Pancreas (tissue), 10 donors: ENCODE measurements at regions not wholly inside any gene's neighbourhood (a gene's known extent, or its start where the extent isn't known, plus 50 kb on each side); places are given as distances from the start of the nearest gene placed in this dataset.

Source experiments
- ATAC-seq, 4 donors: fragments of 200-7000 bp; cut with Tn5 transposase; one replicate each; pipeline versions ENCODE4 v1.8.0 to v1.9.1; 2020; ENCODE audit warnings: mild to moderate bottlenecking in 4 of 4, moderate library complexity in 4 of 4
- DNase-seq, 6 donors: peaks; one replicate each; pipeline ENCODE4 v3.0.0-alpha.2; 2020
- FAIRE-seq: peaks from 2 replicates; lab custom pipeline; 2012; peaks lifted over from hg19 to GRCh38; lab: Jason Lieb, UNC
- H3K27ac ChIP-seq, 4 donors: fragments of 200-600 bp; sonication (generic); 1 replicate in 3 of 4; 2 replicates in 1 of 4; pipeline versions ENCODE4 v1.5.0 to v1.8.0; 2020
- H3K27me3 ChIP-seq, 4 donors: fragments of 200-600 bp; one replicate each; pipeline ENCODE4 v1.8.0; 2021
- H3K36me3 ChIP-seq, 3 donors: fragments of 200-600 bp; sonication (generic) in 1 of 3; one replicate each; pipeline versions ENCODE4 v1.5.0 to v1.8.0; 2020 to 2021
- H3K4me1 ChIP-seq, 3 donors: fragments of 200-600 bp; one replicate each; pipeline ENCODE4 v1.8.0; 2021
- H3K4me3 ChIP-seq, 4 donors: fragments of 200-600 bp; sonication (generic) in 2 of 4; one replicate each; pipeline versions ENCODE4 v1.5.0 to v1.8.0; 2020 to 2021
- H3K9me3 ChIP-seq, 4 donors: fragments of 200-600 bp; one replicate each; pipeline ENCODE4 v1.8.0; 2021
- WGBS, 2 donors: extraction: QIAGEN DNeasy Blood & Tissue Kit; methylation state at CpG; one replicate each; pipeline ENCODE4 v1.1.7; 2013; 5-methylcytosine and 5-hydroxymethylcytosine counted together
- intact Hi-C, 3 donors: fragments of 100-400 bp; cut with DNase I; formaldehyde crosslinking; loops; one replicate each; pipeline versions ENCODE4 v1.11.1 to v1.14.2; 2022
- TF ChIP-seq, protein P1 (sequence below), 4 donors: fragments of 200-600 bp; sonication (generic) in 3 of 4; IDR thresholded peaks; one replicate each; pipeline versions ENCODE4 v1.5.0 to v1.8.0; 2021; ENCODE audit warnings: antibody characterized with exemption in 4 of 4
- donor health status: healthy with polysubstance abuse.
- donor health status: DM: no; HTN: no; CAD: no; lungs with moderate emphysema.
- donor health status: DM: no; HTN: no; CAD: no.
- donor health status: control.
- donor health status: control.
- donor health status: Bipolar disorder and iron deficiency.
- donor health status: DM: yes; HTN: yes; CAD: no.
- donor health status: DM: no; HTN: no; CAD: no.
- donor health status: DM: no; HTN: no; CAD: no.
- donor health status: DM: yes; HTN: yes; CAD: no.

DNA sequence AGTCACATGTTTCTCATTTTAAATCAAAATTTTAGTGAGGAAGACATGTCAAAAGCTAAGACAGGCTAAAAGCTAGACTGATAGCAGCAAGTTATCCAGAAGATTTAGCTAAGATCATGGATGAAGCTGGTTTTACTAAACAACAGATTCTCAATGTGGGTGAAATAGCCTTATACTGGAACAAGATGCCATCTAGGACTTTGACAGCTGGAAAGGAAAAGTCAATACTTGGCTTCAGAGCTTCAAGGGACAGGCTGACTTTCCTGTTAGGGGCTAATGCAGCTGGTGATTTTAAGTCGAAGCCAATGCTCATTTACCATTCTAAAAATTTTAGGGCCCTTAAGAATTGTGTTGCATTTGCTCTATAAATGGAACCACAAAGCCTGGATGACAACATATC is 455.3 kb upstream of the SLC10A2 start:
- 35 to 36% methylated on average over 1 of the region's 1 CpG for WGBS, 2 donors
- TF ChIP-seq, protein P1, sequence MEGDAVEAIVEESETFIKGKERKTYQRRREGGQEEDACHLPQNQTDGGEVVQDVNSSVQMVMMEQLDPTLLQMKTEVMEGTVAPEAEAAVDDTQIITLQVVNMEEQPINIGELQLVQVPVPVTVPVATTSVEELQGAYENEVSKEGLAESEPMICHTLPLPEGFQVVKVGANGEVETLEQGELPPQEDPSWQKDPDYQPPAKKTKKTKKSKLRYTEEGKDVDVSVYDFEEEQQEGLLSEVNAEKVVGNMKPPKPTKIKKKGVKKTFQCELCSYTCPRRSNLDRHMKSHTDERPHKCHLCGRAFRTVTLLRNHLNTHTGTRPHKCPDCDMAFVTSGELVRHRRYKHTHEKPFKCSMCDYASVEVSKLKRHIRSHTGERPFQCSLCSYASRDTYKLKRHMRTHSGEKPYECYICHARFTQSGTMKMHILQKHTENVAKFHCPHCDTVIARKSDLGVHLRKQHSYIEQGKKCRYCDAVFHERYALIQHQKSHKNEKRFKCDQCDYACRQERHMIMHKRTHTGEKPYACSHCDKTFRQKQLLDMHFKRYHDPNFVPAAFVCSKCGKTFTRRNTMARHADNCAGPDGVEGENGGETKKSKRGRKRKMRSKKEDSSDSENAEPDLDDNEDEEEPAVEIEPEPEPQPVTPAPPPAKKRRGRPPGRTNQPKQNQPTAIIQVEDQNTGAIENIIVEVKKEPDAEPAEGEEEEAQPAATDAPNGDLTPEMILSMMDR (IDR thresholded peaks at IDR 0.05), result no peak
- H3K36me3 ChIP-seq, result no peaks in the 10 kb centered on the region
- ATAC-seq (no peak), DNase-seq (no peak), FAIRE-seq (no peak)
- H3K9me3 ChIP-seq, result no peaks in the 10 kb centered on the region
- intact Hi-C loops, result no loop called here
- H3K4me3 ChIP-seq, result no peak overlapping the region
- H3K27me3 ChIP-seq, result no peaks in the 10 kb centered on the region
- no peak overlapping the region for H3K27ac ChIP-seq
- no peaks in the 10 kb centered on the region for H3K4me1 ChIP-seq

DNA sequence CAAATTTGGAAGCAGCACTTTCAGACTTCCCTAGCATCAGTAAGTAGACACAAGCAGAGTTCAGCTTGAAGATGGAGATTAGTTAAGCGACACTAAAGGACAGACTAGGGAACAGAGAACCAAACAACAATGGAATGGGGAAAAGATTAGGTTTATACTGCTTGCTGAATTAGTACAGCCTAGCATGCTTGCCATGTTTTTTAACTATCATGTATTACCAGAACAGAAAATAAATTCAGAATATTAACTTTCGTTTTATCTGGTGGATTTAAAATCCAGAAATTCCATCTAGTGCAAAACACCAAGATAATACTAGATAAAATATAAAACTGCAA is 451.5 kb upstream of the SLC10A2 start:
- Histone ChIP-seq H3K4me3 (no peak overlapping the region), H3K36me3 (no peaks in the 10 kb centered on the region), H3K4me1 (no peaks in the 10 kb centered on the region), H3K9me3 (no peaks in the 10 kb centered on the region), H3K27me3 (no peaks in the 10 kb centered on the region), H3K27ac (no peak overlapping the region)
- ATAC-seq, result peak in 2 of 4 donors; percentile 17 to 28
- 16 to 25% methylated on average over 2 of the region's 2 CpGs for WGBS, 2 donors
- no peak for DNase-seq
- intact Hi-C loops, result no loop called here
- TF ChIP-seq, protein P1 (IDR thresholded peaks at IDR 0.05), result no peak
- FAIRE-seq, result no peak

DNA sequence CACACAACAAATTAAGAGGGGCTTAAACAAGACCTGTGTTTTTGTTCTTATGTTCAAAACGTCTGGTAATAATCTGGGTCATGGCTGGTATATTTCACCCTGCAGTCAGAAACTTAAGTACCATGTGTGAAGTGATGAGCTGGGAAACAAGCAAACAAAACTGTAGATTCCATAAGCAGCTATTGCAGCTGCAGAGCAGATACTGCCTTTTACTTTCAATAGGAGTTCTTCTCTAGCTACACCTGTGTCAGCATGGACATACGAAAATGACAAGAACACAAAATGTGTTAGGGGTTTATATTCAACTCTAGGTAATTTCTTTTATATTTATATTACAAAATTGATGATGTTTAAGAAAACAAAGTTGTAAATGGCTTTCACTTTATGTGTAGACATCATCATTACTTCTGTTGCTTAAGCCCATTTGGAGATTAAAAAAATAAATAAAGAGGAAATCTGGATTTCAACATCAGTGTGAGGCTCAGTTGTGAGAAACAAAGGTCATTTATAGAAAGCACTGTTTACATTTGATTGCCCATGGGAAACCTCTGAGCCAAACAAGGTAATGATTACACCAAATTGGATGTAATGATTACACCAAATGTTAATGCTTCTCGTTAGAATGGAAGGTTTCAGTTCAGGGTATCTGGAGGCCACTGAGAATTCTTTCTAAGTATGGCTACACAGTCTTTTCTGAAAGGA is 451.0 kb upstream of the SLC10A2 start:
- intact Hi-C loops, result no loop called here
- no peaks in the 10 kb centered on the region for H3K27me3 ChIP-seq
- peak; percentile 55 to 81 (median 76) for ATAC-seq
- H3K36me3 ChIP-seq, result no peaks in the 10 kb centered on the region
- 15 to 17% methylated on average over 3 of the region's 3 CpGs for WGBS, 2 donors
- H3K9me3 ChIP-seq, result no peaks in the 10 kb centered on the region
- FAIRE-seq, result no peak
- H3K4me1 ChIP-seq, result no peaks in the 10 kb centered on the region
- no peak for DNase-seq
- H3K27ac ChIP-seq, result no peak overlapping the region
- no peak overlapping the region for H3K4me3 ChIP-seq
- TF ChIP-seq, protein P1 (IDR thresholded peaks at IDR 0.05), result no peak

DNA sequence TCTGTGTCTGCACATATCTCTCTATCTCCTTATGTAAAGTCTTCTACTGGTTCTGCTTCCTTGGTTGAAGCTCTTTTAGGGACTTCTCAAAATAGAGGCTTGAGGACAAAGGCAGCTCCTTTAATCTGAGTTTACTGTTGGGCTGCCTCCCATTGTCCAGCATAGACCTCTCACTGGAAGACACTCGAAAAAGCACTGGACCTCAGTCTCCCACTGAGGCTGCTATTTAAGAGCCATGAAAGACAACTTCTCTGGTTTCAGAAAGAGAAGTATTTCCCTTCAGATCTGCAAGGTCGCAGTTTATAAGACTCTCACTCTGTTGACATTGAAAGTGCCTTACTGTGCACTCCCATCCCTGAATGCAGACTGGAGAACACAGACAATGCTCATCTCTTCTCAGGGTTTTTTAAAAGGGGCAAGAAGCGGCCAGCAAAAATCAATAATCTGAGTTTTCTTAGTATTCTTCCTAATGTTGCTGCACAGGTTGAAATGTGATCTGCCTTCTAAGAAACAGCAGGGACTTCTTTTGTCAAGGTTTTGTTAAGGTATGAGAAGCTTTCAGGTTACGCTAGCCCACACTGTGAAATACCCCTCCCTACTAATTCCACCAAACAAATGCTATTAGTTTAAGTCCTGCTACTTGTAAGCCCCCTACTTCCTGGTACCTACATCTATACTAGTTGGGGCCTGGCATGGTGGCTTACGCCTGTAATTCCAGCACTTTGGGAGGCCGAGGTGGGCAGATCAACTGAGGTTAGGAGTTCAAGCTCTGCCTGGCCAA is 450.0 kb upstream of the SLC10A2 start:
- intact Hi-C loops, result no loop called here
- no peak overlapping the region for H3K4me3 ChIP-seq
- ATAC-seq (no peak), DNase-seq (no peak), FAIRE-seq (no peak)
- H3K4me1 ChIP-seq, result no peaks in the 10 kb centered on the region
- H3K27me3 ChIP-seq, result no peaks in the 10 kb centered on the region
- TF ChIP-seq, protein P1 (IDR thresholded peaks at IDR 0.05), result no peak
- 60 to 67% methylated on average over 6 of the region's 6 CpGs for WGBS, 2 donors
- no peak overlapping the region for H3K27ac ChIP-seq
- H3K9me3 ChIP-seq, result no peaks in the 10 kb centered on the region
- H3K36me3 ChIP-seq, result no peaks in the 10 kb centered on the region

DNA sequence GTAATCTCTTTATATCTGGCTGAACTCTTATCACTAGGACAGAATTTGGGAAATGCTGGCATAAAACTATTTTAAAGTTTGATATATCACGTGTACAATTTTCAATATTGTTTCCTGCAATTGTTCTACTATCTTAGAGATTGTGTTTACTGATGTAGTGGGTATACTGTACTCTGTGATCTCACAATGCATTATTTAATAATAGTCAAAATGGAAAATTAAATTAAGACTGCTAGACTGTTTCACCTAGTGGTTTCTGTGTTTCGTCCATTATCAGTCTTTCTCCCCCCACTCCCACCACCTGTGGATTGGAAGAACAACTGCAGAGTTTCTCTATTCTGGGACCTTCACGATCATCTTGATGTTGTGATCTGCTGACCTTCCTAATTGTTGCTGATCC is 449.2 kb upstream of the SLC10A2 start:
- ATAC-seq, result no peak
- H3K27me3 ChIP-seq, result no peaks in the 10 kb centered on the region
- H3K4me3 ChIP-seq, result no peak overlapping the region
- H3K36me3 ChIP-seq, result no peaks in the 10 kb centered on the region
- no peak for FAIRE-seq
- H3K27ac ChIP-seq, result no peak overlapping the region
- H3K9me3 ChIP-seq, result no peaks in the 10 kb centered on the region
- no peaks in the 10 kb centered on the region for H3K4me1 ChIP-seq
- TF ChIP-seq, protein P1 (IDR thresholded peaks at IDR 0.05), result no peak
- intact Hi-C loops, result no loop called here
- DNase-seq, result no peak
- 46 to 58% methylated on average over 3 of the region's 3 CpGs for WGBS, 2 donors
